ENCODE measurements at regions not wholly inside any gene's neighbourhood (a gene's known extent, or its start where the extent isn't known, plus 50 kb on each side); places are given as distances from the start of the nearest gene placed in this dataset.

GRCh38 chr12:5160827-5161226, 117.1 kb downstream of the KCNA5 start:
- Histone ChIP-seq H3K36me3 (replicated peaks in 1 of 2; ENCODE audit: control insufficient read depth in 1 of 2, insufficient read depth in 2 of 2, low read length in 1 of 2) (peaks cover 3 to 6% of the 10 kb centered on the region in 2 experiments), H2AFZ (ENCODE audit: low read depth) (no peak overlapping the region), H3K27me3 (ENCODE audit: insufficient read depth) (no peaks in the 10 kb centered on the region), H3K9me3 (no peaks in the 10 kb centered on the region), H3K4me1 (ENCODE audit: control insufficient read depth in 1 of 2, insufficient read depth in 2 of 2, low read depth in 1 of 2, low read length in 1 of 2) (0 out of 4 replicates have a peak, but pooled peaks cover 0 to 6% of the 10 kb centered on the region in 2 experiments), H3K79me2 (ENCODE audit: insufficient read depth) (no peaks in the 10 kb centered on the region), H3F3A (replicated peaks; ENCODE audit: insufficient read depth) (no peaks in the 10 kb centered on the region), H3K9me2 (no peaks in the 10 kb centered on the region), H4K20me1 (ENCODE audit: insufficient read depth) (no peaks in the 10 kb centered on the region), H3K4me3 (ENCODE audit: low read depth in 2 of 2, low read length in 1 of 2) (no peak overlapping the region), H3K27ac (ENCODE audit: low read depth in 2 of 2, low read length in 1 of 2) (no peak overlapping the region), H3K9ac (no peak overlapping the region), H3K4me2 (no peak overlapping the region)
- TF ChIP-seq FOSL2 (IDR thresholded peaks at IDR 0.05; ENCODE audit: borderline replicate concordance, low read depth): no peak
- TF ChIP-seq FOXM1 (IDR thresholded peaks at IDR 0.05; ENCODE audit: low read depth): no peak
- no peak for TF ChIP-seq IRF3 (IDR thresholded peaks at IDR 0.05; ENCODE audit: low read depth, low read length)
- no peak for TF ChIP-seq SMC3 (IDR thresholded peaks at IDR 0.05; ENCODE audit: low read depth, low read length)
- CTCF ChIA-PET: no interaction called here
- no peak for DNase-seq
- POLR2A ChIA-PET: no interaction called here
- WGBS (ENCODE audit: low lambda C conversion rate): 86% methylated on average over 1 of the region's 1 CpG

GRCh38 chr12:5163661-5164060, 120.0 kb downstream of the KCNA5 start:
- Histone ChIP-seq H4K20me1 (ENCODE audit: insufficient read depth) (no peaks in the 10 kb centered on the region), H3K79me2 (ENCODE audit: insufficient read depth) (no peaks in the 10 kb centered on the region), H3K36me3 (replicated peaks in 1 of 2; ENCODE audit: control insufficient read depth in 1 of 2, insufficient read depth in 2 of 2, low read length in 1 of 2) (peaks cover 3 to 6% of the 10 kb centered on the region in 2 experiments), H2AFZ (ENCODE audit: low read depth) (no peak overlapping the region), H3F3A (replicated peaks; ENCODE audit: insufficient read depth) (peaks cover 7% of the 10 kb centered on the region), H3K4me1 (ENCODE audit: control insufficient read depth in 1 of 2, insufficient read depth in 2 of 2, low read depth in 1 of 2, low read length in 1 of 2) (peaks cover 8 to 20% of the 10 kb centered on the region in 2 experiments; a peak in 3 of 4 replicates), H3K4me2 (no peak overlapping the region), H3K4me3 (ENCODE audit: low read depth in 2 of 2, low read length in 1 of 2) (no peak overlapping the region), H3K27me3 (ENCODE audit: insufficient read depth) (no peaks in the 10 kb centered on the region), H3K9me3 (no peaks in the 10 kb centered on the region), H3K9me2 (no peaks in the 10 kb centered on the region), H3K27ac (ENCODE audit: low read depth in 2 of 2, low read length in 1 of 2) (no peak overlapping the region), H3K9ac (no peak overlapping the region)
- POLR2A ChIA-PET: no interaction called here
- 70% methylated on average over 3 of the region's 3 CpGs for WGBS (ENCODE audit: low lambda C conversion rate)
- no peak for TF ChIP-seq NRF1 (IDR thresholded peaks at IDR 0.05; ENCODE audit: low read depth, low read length)
- TF ChIP-seq EZH2phosphoT487 (IDR thresholded peaks at IDR 0.05; ENCODE audit: borderline replicate concordance, low read depth): no peak
- no peak for DNase-seq
- CTCF ChIA-PET: interaction anchor here (1.1 kb wide), 1 partner anchor 278 kb away, joined by 3 read pairs; no protein-coding TSS in a partner anchor

- DNase-seq: no peak
- no peak overlapping the region for H3K4me2 ChIP-seq
- WGBS (ENCODE audit: low lambda C conversion rate): 88% methylated on average over 5 of the region's 5 CpGs
- H3K4me1 ChIP-seq (ENCODE audit: control insufficient read depth in 1 of 2, insufficient read depth in 2 of 2, low read depth in 1 of 2, low read length in 1 of 2): peaks cover 8 to 20% of the 10 kb centered on the region in 2 experiments; a peak in 3 of 4 replicates
- H3F3A ChIP-seq (replicated peaks; ENCODE audit: insufficient read depth): peaks cover 7% of the 10 kb centered on the region
- no peak overlapping the region for H3K9ac ChIP-seq
- H3K79me2 ChIP-seq (ENCODE audit: insufficient read depth): no peaks in the 10 kb centered on the region
- POLR2A ChIA-PET: no interaction called here
- H3K36me3 ChIP-seq (replicated peaks in 1 of 2; ENCODE audit: control insufficient read depth in 1 of 2, insufficient read depth in 2 of 2, low read length in 1 of 2): peaks cover 3 to 6% of the 10 kb centered on the region in 2 experiments
- CTCF ChIA-PET: no interaction called here
- H3K27ac ChIP-seq (ENCODE audit: low read depth in 2 of 2, low read length in 1 of 2): no peak overlapping the region
- no peaks in the 10 kb centered on the region for H3K9me2 ChIP-seq
- no peak overlapping the region for H2AFZ ChIP-seq (ENCODE audit: low read depth)
- H3K27me3 ChIP-seq (ENCODE audit: insufficient read depth): no peaks in the 10 kb centered on the region
- H4K20me1 ChIP-seq (ENCODE audit: insufficient read depth): no peaks in the 10 kb centered on the region
- H3K4me3 ChIP-seq (ENCODE audit: low read depth in 2 of 2, low read length in 1 of 2): no peak overlapping the region
- H3K9me3 ChIP-seq: no peaks in the 10 kb centered on the region
- TF ChIP-seq EZH2phosphoT487 (IDR thresholded peaks at IDR 0.05; ENCODE audit: borderline replicate concordance, low read depth): no peak
- no peak for TF ChIP-seq PBX3 (IDR thresholded peaks at IDR 0.05)
- TF ChIP-seq RXRA (IDR thresholded peaks at IDR 0.05; ENCODE audit: borderline replicate concordance, low read depth): no peak
- no peak for TF ChIP-seq TCF12 (IDR thresholded peaks at IDR 0.05)
- TF ChIP-seq FOSL2 (IDR thresholded peaks at IDR 0.05; ENCODE audit: borderline replicate concordance, low read depth): no peak
- TF ChIP-seq NRF1 (IDR thresholded peaks at IDR 0.05; ENCODE audit: low read depth, low read length): no peak
- TF ChIP-seq NFIC (IDR thresholded peaks at IDR 0.05; ENCODE audit: borderline replicate concordance): no peak
- TF ChIP-seq FOXM1 (IDR thresholded peaks at IDR 0.05; ENCODE audit: low read depth): no peak
- TF ChIP-seq CTCF (IDR thresholded peaks at IDR 0.05): no peak
- TF ChIP-seq RCOR1 (IDR thresholded peaks at IDR 0.05; ENCODE audit: low read length): no peak
- TF ChIP-seq RAD21 (IDR thresholded peaks at IDR 0.05; ENCODE audit: low read length): no peak
- no peak for TF ChIP-seq POLR2AphosphoS5 (IDR thresholded peaks at IDR 0.05; ENCODE audit: low read depth, low read length)
- TF ChIP-seq ELF1 (IDR thresholded peaks at IDR 0.05): no peak
- TF ChIP-seq USF2 (IDR thresholded peaks at IDR 0.05; ENCODE audit: borderline replicate concordance, low read depth, low read length): no peak
- TF ChIP-seq FOXJ3 (CRISPR knock-in tag; IDR thresholded peaks at IDR 0.05): no peak
Measured at GRCh38 chr12:5165296-5165970, 121.8 kb downstream of the KCNA5 start.
